ENCODE measurements at regions not wholly inside any gene's neighbourhood (a gene's known extent, or its start where the extent isn't known, plus 50 kb on each side); places are given as distances from the start of the nearest gene placed in this dataset.
A peak's percentile ranks its signal among the peaks of the same experiment; 100 is the strongest.

GRCh38 chr11:127236776-127237175 is 236.2 kb upstream of the KIRREL3 start:
- Mint-ChIP-seq H3K27me3 (ENCODE audit: low read depth) (no peaks in the 10 kb centered on the region), H3K4me3 (no peak overlapping the region), H3K36me3 (ENCODE audit: low read depth) (no peaks in the 10 kb centered on the region), H3K9me3 (no peaks in the 10 kb centered on the region), H3K4me1 (no peaks in the 10 kb centered on the region), H3K27ac (ENCODE audit: unreplicated experiment) (no peak overlapping the region)
- TF ChIP-seq, protein P1, sequence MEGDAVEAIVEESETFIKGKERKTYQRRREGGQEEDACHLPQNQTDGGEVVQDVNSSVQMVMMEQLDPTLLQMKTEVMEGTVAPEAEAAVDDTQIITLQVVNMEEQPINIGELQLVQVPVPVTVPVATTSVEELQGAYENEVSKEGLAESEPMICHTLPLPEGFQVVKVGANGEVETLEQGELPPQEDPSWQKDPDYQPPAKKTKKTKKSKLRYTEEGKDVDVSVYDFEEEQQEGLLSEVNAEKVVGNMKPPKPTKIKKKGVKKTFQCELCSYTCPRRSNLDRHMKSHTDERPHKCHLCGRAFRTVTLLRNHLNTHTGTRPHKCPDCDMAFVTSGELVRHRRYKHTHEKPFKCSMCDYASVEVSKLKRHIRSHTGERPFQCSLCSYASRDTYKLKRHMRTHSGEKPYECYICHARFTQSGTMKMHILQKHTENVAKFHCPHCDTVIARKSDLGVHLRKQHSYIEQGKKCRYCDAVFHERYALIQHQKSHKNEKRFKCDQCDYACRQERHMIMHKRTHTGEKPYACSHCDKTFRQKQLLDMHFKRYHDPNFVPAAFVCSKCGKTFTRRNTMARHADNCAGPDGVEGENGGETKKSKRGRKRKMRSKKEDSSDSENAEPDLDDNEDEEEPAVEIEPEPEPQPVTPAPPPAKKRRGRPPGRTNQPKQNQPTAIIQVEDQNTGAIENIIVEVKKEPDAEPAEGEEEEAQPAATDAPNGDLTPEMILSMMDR (conservative IDR thresholded peaks at IDR 0.05), result no peak
- DNase-seq (ENCODE audit: low read depth, low spot score), result no peak

DNA sequence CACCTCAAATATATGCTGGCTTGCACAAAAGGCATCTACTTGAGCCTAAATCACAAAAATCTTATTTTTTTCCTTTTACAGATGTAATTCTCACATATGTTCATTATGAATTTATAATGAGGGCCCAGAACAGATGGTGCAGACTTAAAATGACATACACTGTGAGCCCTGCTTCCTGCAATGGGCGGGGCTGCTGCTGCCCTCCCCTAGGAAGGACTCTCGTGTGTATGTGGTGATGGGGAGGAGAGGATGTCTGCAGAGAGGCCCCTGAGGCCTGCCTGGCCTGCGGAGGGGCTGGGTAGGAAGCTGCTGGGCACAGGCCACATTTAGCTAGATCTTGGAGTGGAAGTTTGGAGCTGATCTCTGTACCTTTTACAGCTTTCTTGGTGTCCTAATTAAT is 233.4 kb upstream of the KIRREL3 start:
- no peaks in the 10 kb centered on the region for H3K4me1 Mint-ChIP-seq
- no peaks in the 10 kb centered on the region for H3K36me3 Mint-ChIP-seq (ENCODE audit: low read depth)
- no peak overlapping the region for H3K4me3 Mint-ChIP-seq
- TF ChIP-seq, protein P1 (conservative IDR thresholded peaks at IDR 0.05), result no peak
- H3K27ac Mint-ChIP-seq (ENCODE audit: unreplicated experiment), result peak overlapping the region; percentile 81
- no peaks in the 10 kb centered on the region for H3K27me3 Mint-ChIP-seq (ENCODE audit: low read depth)
- no peaks in the 10 kb centered on the region for H3K9me3 Mint-ChIP-seq
- no peak for DNase-seq (ENCODE audit: low read depth, low spot score)

DNA sequence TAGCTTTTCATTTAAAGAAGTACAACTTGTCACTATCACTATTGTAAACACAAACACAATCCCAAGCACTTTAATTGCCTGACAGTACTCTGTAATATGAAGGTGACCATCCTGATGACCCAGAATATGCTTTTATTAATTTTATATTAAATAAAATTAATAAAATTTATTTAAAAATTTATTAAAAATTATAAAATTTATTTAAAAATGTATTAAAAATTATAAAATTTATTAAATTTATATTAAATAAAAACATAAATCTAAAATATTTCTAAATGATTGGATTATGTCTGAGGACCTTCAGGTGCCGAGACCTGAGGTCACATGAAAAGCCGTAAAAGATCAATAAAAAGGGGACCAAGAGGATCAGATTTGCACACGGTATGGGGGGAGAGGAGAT is 229.8 kb upstream of the KIRREL3 start:
- Mint-ChIP-seq H3K27me3 (ENCODE audit: low read depth) (no peaks in the 10 kb centered on the region), H3K4me1 (no peaks in the 10 kb centered on the region), H3K4me3 (no peak overlapping the region), H3K9me3 (peaks cover 3% of the 10 kb centered on the region), H3K36me3 (ENCODE audit: low read depth) (no peaks in the 10 kb centered on the region), H3K27ac (ENCODE audit: unreplicated experiment) (no peak overlapping the region)
- DNase-seq (ENCODE audit: low read depth, low spot score), result no peak
- TF ChIP-seq, protein P1 (conservative IDR thresholded peaks at IDR 0.05), result no peak

GRCh38 chr11:127226949-127227348 is 226.4 kb upstream of the KIRREL3 start:
- H3K27me3 Mint-ChIP-seq (ENCODE audit: low read depth), result peaks cover 2% of the 10 kb centered on the region
- no peak overlapping the region for H3K4me3 Mint-ChIP-seq
- no peak overlapping the region for H3K27ac Mint-ChIP-seq (ENCODE audit: unreplicated experiment)
- H3K36me3 Mint-ChIP-seq (ENCODE audit: low read depth), result no peaks in the 10 kb centered on the region
- no peak for DNase-seq (ENCODE audit: low read depth, low spot score)
- TF ChIP-seq, protein P1 (conservative IDR thresholded peaks at IDR 0.05), result no peak
- peaks cover 3% of the 10 kb centered on the region for H3K9me3 Mint-ChIP-seq
- H3K4me1 Mint-ChIP-seq, result no peaks in the 10 kb centered on the region

DNA sequence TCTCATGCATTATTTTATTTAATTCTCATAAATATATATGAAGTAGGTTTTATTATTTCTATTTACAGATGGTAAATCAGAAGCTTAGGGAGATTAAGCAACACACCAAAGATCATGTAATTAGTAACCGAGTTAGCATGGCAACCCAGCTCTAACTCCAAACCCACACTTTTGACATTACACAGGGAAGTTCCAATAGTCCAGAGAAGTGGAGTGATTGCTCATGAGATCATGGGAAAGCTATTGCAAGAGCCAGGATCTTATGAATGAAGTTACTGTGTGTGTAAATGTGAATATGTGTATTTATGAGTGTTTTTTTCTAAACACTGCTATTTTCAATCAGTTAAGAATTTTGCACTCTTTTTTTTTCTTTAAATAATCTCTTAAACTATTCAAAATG is 225.8 kb upstream of the KIRREL3 start:
- Mint-ChIP-seq H3K4me1 (no peaks in the 10 kb centered on the region), H3K27me3 (ENCODE audit: low read depth) (peaks cover 2% of the 10 kb centered on the region), H3K9me3 (peaks cover 3% of the 10 kb centered on the region), H3K36me3 (ENCODE audit: low read depth) (no peaks in the 10 kb centered on the region), H3K4me3 (no peak overlapping the region), H3K27ac (ENCODE audit: unreplicated experiment) (no peak overlapping the region)
- TF ChIP-seq, protein P1 (conservative IDR thresholded peaks at IDR 0.05), result no peak
- DNase-seq (ENCODE audit: low read depth, low spot score), result no peak

GRCh38 chr11:127225619-127226018 is 225.0 kb upstream of the KIRREL3 start:
- Mint-ChIP-seq H3K27me3 (ENCODE audit: low read depth) (peaks cover 2% of the 10 kb centered on the region), H3K4me3 (no peak overlapping the region), H3K9me3 (peaks cover 3% of the 10 kb centered on the region), H3K27ac (ENCODE audit: unreplicated experiment) (no peak overlapping the region), H3K4me1 (no peaks in the 10 kb centered on the region), H3K36me3 (ENCODE audit: low read depth) (no peaks in the 10 kb centered on the region)
- TF ChIP-seq, protein P1 (conservative IDR thresholded peaks at IDR 0.05), result no peak
- no peak for DNase-seq (ENCODE audit: low read depth, low spot score)

Measured in neural crest cell (in vitro differentiated cells).